T-helper 9 cell (primary cell): ENCODE measurements at regions not wholly inside any gene's neighbourhood (a gene's known extent, or its start where the extent isn't known, plus 50 kb on each side); places are given as distances from the start of the nearest gene placed in this dataset.
"Not testable (repeated sequence)": the region's sequence is repeated elsewhere in the genome, so short reads cannot be mapped to it uniquely, and the experiment has no call there.

ENCODE experiments used
- DNase-seq: peaks from one replicate; pipeline ENCODE4 v3.0.0-alpha.2; 2020

- DNase-seq = not testable (repeated sequence)
These were observed 244.4 kb downstream of the PHLDA1 start for GRCh38 chr12:75787146-75787545.

- no peak for DNase-seq
These were observed 245.5 kb downstream of the PHLDA1 start for GRCh38 chr12:75786070-75786469.

GRCh38 chr12:75784591-75784990 is 247.0 kb downstream of the PHLDA1 start:
- no peak for DNase-seq

GRCh38 chr12:75783093-75783877 is 248.3 kb downstream of the PHLDA1 start:
- no peak for DNase-seq

GRCh38 chr12:75782069-75782581 is 249.5 kb downstream of the PHLDA1 start:
- DNase-seq = no peak

- DNase-seq = no peak
These were observed 250.0 kb downstream of the PHLDA1 start for GRCh38 chr12:75781532-75782046.

GRCh38 chr12:75779891-75780496 is 251.6 kb downstream of the PHLDA1 start:
- DNase-seq = no peak

GRCh38 chr12:75774261-75775052 is 257.1 kb downstream of the PHLDA1 start:
- no peak for DNase-seq

- DNase-seq = no peak
These were observed 258.2 kb downstream of the PHLDA1 start for GRCh38 chr12:75773377-75773776.

GRCh38 chr12:75771023-75771422 is 259.6 kb upstream of the KRR1 start:
- no peak for DNase-seq

GRCh38 chr12:75767957-75768356 is 256.5 kb upstream of the KRR1 start:
- DNase-seq = no peak

GRCh38 chr12:75766263-75767160 is 255.1 kb upstream of the KRR1 start:
- no peak for DNase-seq

- DNase-seq = no peak
These were observed 254.0 kb upstream of the KRR1 start for GRCh38 chr12:75765170-75766059.

GRCh38 chr12:75764091-75764841 is 252.9 kb upstream of the KRR1 start:
- DNase-seq = no peak

GRCh38 chr12:75760573-75761294 is 249.3 kb upstream of the KRR1 start:
- no peak for DNase-seq

- DNase-seq = no peak
These were observed 248.6 kb upstream of the KRR1 start for GRCh38 chr12:75759842-75760572.

- DNase-seq = no peak
These were observed 247.8 kb upstream of the KRR1 start for GRCh38 chr12:75759196-75759595.

- no peak for DNase-seq
These were observed 245.4 kb upstream of the KRR1 start for GRCh38 chr12:75756771-75757170.

GRCh38 chr12:75756111-75756510 is 244.7 kb upstream of the KRR1 start:
- DNase-seq = no peak
